Fibroblast of lung (primary cell): ENCODE measurements at regions not wholly inside any gene's neighbourhood (a gene's known extent, or its start where the extent isn't known, plus 50 kb on each side); places are given as distances from the start of the nearest gene placed in this dataset.

Experiments
- DNase-seq, 2 donors: peaks; one replicate each; pipeline versions ENCODE4 v3.0.0 to v3.0.0-alpha.2; 2010; ENCODE audit warnings: low read depth in 2 of 2
- H2AFZ ChIP-seq: 2 replicates; pipeline ENCODE4 v1.5.1; 2012; ENCODE audit warnings: low read length, control low read depth, inconsistent platforms
- H3K27ac ChIP-seq: 2 replicates; pipeline ENCODE4 v1.5.1; 2011; ENCODE audit warnings: low read length, control low read depth; ENCODE audit not compliant: insufficient read depth
- H3K27me3 ChIP-seq: 2 replicates; pipeline ENCODE4 v1.5.1; 2011; ENCODE audit warnings: mild to moderate bottlenecking, low read length; ENCODE audit not compliant: control insufficient read depth, insufficient read depth
- H3K36me3 ChIP-seq: 2 replicates; pipeline ENCODE4 v1.5.1; 2011; ENCODE audit warnings: low read length; ENCODE audit not compliant: control insufficient read depth, insufficient read depth
- H3K4me1 ChIP-seq: 2 replicates; pipeline ENCODE4 v1.5.1; 2011; ENCODE audit warnings: low read length; ENCODE audit not compliant: control insufficient read depth, insufficient read depth; ENCODE audit errors: extremely low read depth
- H3K4me2 ChIP-seq: 2 replicates; pipeline ENCODE4 v1.5.1; 2011; ENCODE audit warnings: low read length, control low read depth; ENCODE audit not compliant: insufficient read depth; ENCODE audit errors: extremely low read depth
- H3K4me3 ChIP-seq, 4 experiments: fragments of 200-600 bp in 1 of 4; sonication (generic) in 1 of 4; replicated peaks in 1 of 4; 2 replicates each; pipeline ENCODE4 v1.5.1; 2011 to 2016; ENCODE audit warnings: low read length in 4 of 4, low read depth in 3 of 4, mild to moderate bottlenecking in 3 of 4, control low read depth in 2 of 4, inconsistent platforms in 1 of 4, mixed read lengths in 1 of 4; ENCODE audit not compliant: insufficient read depth in 1 of 4; ENCODE audit errors: control extremely low read depth in 1 of 4
- H3K79me2 ChIP-seq: 2 replicates; pipeline ENCODE4 v1.5.1; 2012; ENCODE audit warnings: mild to moderate bottlenecking, low read length, inconsistent platforms; ENCODE audit not compliant: control insufficient read depth, insufficient read depth
- H3K9ac ChIP-seq: 2 replicates; pipeline ENCODE4 v1.5.1; 2011; ENCODE audit warnings: mild to moderate bottlenecking, low read length, control low read depth; ENCODE audit not compliant: insufficient read depth
- H3K9me3 ChIP-seq: 2 replicates; pipeline ENCODE4 v1.5.1; 2012; ENCODE audit warnings: low read depth, low read length; ENCODE audit not compliant: control insufficient read depth, insufficient read depth
- H4K20me1 ChIP-seq: 2 replicates; pipeline ENCODE4 v1.5.1; 2011; ENCODE audit warnings: low read length; ENCODE audit not compliant: control insufficient read depth, insufficient read depth; ENCODE audit errors: extremely low read depth
- EZH2 ChIP-seq: IDR thresholded peaks from 2 replicates; pipeline ENCODE4 v1.5.1; 2012; ENCODE audit warnings: low read length, control low read depth, mild to moderate bottlenecking; ENCODE audit errors: missing control alignments
- TF ChIP-seq, protein P1 (sequence below), 2 donors: IDR thresholded peaks in 1 of 2; conservative IDR thresholded peaks in 1 of 2; 1 replicate in 1 of 2; 2 replicates in 1 of 2; pipeline ENCODE4 v1.5.1; 2011 to 2012; ENCODE audit warnings: low read length in 2 of 2, control low read depth in 1 of 2, inconsistent platforms in 1 of 2, low read depth in 1 of 2, mild to moderate bottlenecking in 1 of 2

DNA sequence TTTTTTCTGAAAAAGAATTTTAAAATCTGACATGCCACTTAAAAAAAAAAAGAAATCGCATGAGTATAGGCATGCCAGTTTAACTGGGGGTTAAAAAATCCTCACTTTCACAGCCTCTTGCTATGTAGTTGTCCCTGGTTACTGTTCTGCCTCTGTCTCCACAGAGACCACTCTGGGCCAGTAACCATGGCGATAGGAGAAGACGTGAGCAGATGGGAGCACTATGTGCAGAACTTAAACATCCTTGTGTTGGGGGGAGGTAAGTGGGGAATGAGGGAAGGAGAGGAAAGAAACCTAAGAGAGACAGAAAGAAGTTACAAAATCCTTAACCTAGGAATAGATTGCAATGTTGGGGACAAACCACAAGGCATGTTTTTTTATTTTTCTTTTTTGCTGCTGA lies 75.9 kb upstream of the CYRIA start:
- no peaks in the 10 kb centered on the region for H4K20me1 ChIP-seq
- H3K9me3 ChIP-seq, result no peaks in the 10 kb centered on the region
- no peaks in the 10 kb centered on the region for H3K36me3 ChIP-seq
- H3K79me2 ChIP-seq, result no peaks in the 10 kb centered on the region
- H3K4me3 ChIP-seq, result no peak overlapping the region
- H3K27ac ChIP-seq, result no peak overlapping the region
- no peak overlapping the region for H2AFZ ChIP-seq
- H3K4me1 ChIP-seq, result no peaks in the 10 kb centered on the region
- H3K9ac ChIP-seq, result no peak overlapping the region
- no peak for TF ChIP-seq EZH2
- TF ChIP-seq, protein P1, sequence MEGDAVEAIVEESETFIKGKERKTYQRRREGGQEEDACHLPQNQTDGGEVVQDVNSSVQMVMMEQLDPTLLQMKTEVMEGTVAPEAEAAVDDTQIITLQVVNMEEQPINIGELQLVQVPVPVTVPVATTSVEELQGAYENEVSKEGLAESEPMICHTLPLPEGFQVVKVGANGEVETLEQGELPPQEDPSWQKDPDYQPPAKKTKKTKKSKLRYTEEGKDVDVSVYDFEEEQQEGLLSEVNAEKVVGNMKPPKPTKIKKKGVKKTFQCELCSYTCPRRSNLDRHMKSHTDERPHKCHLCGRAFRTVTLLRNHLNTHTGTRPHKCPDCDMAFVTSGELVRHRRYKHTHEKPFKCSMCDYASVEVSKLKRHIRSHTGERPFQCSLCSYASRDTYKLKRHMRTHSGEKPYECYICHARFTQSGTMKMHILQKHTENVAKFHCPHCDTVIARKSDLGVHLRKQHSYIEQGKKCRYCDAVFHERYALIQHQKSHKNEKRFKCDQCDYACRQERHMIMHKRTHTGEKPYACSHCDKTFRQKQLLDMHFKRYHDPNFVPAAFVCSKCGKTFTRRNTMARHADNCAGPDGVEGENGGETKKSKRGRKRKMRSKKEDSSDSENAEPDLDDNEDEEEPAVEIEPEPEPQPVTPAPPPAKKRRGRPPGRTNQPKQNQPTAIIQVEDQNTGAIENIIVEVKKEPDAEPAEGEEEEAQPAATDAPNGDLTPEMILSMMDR (conservative IDR thresholded peaks at IDR 0.05 in 1 of 2, IDR thresholded peaks at IDR 0.05 in 1 of 2; ENCODE audit: low read depth in 1 of 2, low read length in 2 of 2), result no peak
- H3K27me3 ChIP-seq, result no peaks in the 10 kb centered on the region
- no peak overlapping the region for H3K4me2 ChIP-seq
- no peak for DNase-seq

DNA sequence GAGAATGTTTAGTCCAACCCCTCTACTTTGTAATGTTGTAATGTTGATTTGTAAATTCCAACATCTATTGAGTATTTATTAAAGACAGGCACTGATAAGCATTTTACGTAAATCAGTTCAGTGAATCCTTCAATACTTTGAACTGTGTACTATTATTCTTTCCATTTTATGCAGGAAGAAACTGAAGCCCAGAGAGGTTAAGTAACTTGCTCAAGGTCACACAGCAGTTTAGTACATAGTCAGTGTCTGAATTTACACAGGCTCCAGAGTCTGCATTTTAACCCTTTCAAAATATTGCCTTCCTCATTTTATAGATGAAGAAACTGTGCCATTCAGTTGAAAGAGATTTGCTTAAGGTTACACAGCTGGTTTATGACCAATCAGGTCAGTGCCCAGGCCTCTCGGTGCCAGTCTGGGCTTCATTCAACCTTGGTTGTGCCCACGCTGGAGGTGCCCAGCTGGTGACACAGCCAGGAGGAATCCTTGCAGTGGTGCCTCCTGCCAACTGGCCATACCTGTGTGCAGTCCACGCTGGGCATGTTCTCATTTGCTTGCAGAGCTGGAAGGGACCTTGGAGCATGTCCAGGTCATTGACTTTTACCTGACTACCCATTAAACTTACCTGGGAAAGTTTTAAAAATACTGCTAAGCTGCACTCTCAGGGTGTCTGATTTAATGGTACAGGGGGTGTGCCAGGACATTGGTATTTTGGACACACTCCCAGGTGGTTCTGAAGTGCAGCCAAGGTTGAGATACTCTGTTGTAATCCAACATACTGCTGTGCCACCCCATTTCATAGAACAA lies 74.3 kb upstream of the CYRIA start:
- TF ChIP-seq, protein P1 (conservative IDR thresholded peaks at IDR 0.05 in 1 of 2, IDR thresholded peaks at IDR 0.05 in 1 of 2; ENCODE audit: low read depth in 1 of 2, low read length in 2 of 2), result no peak
- no peak for TF ChIP-seq EZH2
- Histone ChIP-seq H3K27ac (no peak overlapping the region), H3K9ac (no peak overlapping the region), H3K4me1 (no peaks in the 10 kb centered on the region), H3K79me2 (no peaks in the 10 kb centered on the region), H3K9me3 (no peaks in the 10 kb centered on the region), H3K4me3 (no peak overlapping the region), H3K4me2 (no peak overlapping the region), H3K36me3 (no peaks in the 10 kb centered on the region), H4K20me1 (no peaks in the 10 kb centered on the region), H3K27me3 (no peaks in the 10 kb centered on the region), H2AFZ (no peak overlapping the region)
- DNase-seq, result no peak

DNA sequence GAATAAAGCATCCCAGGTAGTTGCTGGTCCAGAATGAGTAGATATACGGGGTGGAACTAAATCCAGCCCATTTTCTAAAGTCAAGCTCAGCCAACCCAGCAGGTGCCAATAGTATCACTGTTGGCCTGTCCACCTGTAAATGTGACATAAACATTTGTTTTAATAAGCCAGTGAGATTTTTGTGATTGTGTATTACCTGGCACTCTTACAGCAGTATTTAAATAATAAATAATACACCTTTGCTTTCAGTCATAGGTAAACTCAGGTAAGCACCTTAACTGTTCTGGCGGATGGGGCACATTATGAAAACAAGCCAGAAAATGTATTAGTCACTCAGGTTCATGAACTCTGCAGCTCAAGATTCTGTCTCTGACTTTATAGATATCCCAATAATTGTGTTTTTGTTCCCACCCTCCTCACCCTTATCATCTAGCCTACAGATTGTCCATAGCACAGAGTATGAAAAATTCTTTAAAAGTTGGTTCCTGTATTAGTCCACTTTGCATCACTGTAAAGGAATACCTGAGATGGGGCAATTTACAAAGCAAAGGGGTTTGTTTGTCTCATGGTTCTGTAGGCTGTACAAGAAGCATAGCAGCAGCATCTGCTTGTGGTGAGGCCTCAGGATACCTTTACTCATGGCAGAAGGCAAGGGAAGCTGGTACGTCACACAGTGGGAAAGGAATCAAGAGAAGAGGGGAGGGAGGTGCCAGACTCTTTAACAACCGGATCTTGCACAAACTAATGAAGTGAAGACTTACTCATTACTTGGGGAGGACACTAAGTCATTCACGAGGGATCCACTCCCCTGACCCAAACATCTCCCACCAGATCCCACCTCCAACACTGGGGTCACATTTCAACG lies 73.0 kb upstream of the CYRIA start:
- no peak overlapping the region for H3K27ac ChIP-seq
- no peaks in the 10 kb centered on the region for H3K36me3 ChIP-seq
- no peaks in the 10 kb centered on the region for H3K4me1 ChIP-seq
- no peaks in the 10 kb centered on the region for H3K9me3 ChIP-seq
- H3K27me3 ChIP-seq, result no peaks in the 10 kb centered on the region
- no peak overlapping the region for H3K4me2 ChIP-seq
- no peak for TF ChIP-seq EZH2
- TF ChIP-seq, protein P1 (conservative IDR thresholded peaks at IDR 0.05 in 1 of 2, IDR thresholded peaks at IDR 0.05 in 1 of 2; ENCODE audit: low read depth in 1 of 2, low read length in 2 of 2), result no peak
- no peaks in the 10 kb centered on the region for H3K79me2 ChIP-seq
- H2AFZ ChIP-seq, result no peak overlapping the region
- DNase-seq, result no peak
- no peak overlapping the region for H3K4me3 ChIP-seq
- no peaks in the 10 kb centered on the region for H4K20me1 ChIP-seq
- H3K9ac ChIP-seq, result no peak overlapping the region
